ENCODE measurements at regions not wholly inside any gene's neighbourhood (a gene's known extent, or its start where the extent isn't known, plus 50 kb on each side); places are given as distances from the start of the nearest gene placed in this dataset.
"Not testable (repeated sequence)": the region's sequence is repeated elsewhere in the genome, so short reads cannot be mapped to it uniquely, and the experiment has no call there.

DNA sequence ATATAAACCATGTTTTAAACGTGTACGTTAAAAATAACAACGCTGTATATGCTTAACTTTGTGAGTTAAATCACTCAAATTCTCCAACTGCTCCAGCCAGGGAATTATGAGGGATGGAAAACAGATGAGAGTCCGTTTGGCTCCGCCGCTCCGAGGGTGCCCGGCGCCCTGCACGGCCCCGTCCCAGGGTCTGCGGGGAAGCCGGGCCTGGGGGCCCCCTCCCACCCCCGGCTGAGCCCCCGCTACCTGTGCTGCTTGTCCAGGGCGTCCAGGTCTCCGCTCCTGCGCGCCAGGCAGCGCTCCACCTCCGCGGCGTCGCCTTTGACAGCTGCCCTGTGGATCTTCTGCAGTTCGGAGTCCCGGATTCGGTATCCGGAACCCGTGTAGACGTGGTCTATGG, 415.5 kb downstream of the FOXD4L4 start:
- H3K56ac ChIP-seq (ENCODE audit: insufficient read length, low read depth, low read length); DNase-seq; H2AFZ ChIP-seq (ENCODE audit: low read length); H3K4me3 Mint-ChIP-seq; H3K23me2 ChIP-seq (ENCODE audit: insufficient read length, low read depth, low read length, poor library complexity, severe bottlenecking); H3K4me2 ChIP-seq (ENCODE audit: insufficient read depth, insufficient read length, low read length); H4K5ac ChIP-seq (ENCODE audit: insufficient read length, low read depth, low read length); H2BK12ac ChIP-seq (ENCODE audit: insufficient read length, low read depth, low read length); H3K79me1 ChIP-seq (ENCODE audit: insufficient read depth, low read depth, low read length, poor library complexity, severe bottlenecking); H4K91ac ChIP-seq (ENCODE audit: insufficient read length, low read depth, low read length); H3K27ac Mint-ChIP-seq; H2BK5ac ChIP-seq (ENCODE audit: insufficient read length, low read length); H3K36me3 Mint-ChIP-seq (ENCODE audit: insufficient read depth in 1 of 3, low read depth in 3 of 3); H3K9me3 ChIP-seq (ENCODE audit: control insufficient read depth, low read depth, low read length); H3K14ac ChIP-seq (ENCODE audit: insufficient read depth, low read length); H2AK5ac ChIP-seq (ENCODE audit: insufficient read length, low read length); H3K27me3 Mint-ChIP-seq (ENCODE audit: low read depth); H3K4me1 ChIP-seq (ENCODE audit: insufficient read depth, low read length); H3K27ac ChIP-seq (ENCODE audit: insufficient read length, low read depth, low read length); H3K23ac ChIP-seq (ENCODE audit: insufficient read length, low read depth, low read length); H3K27me3 ChIP-seq (ENCODE audit: insufficient read depth, low read length); H3K18ac ChIP-seq (ENCODE audit: insufficient read length, low read depth, low read length); H2BK20ac ChIP-seq (ENCODE audit: low read depth, low read length, poor library complexity, severe bottlenecking); H3K4me1 Mint-ChIP-seq; H2BK15ac ChIP-seq (ENCODE audit: low read depth, low read length); H4K8ac ChIP-seq (replicated peaks; ENCODE audit: insufficient read length, low read depth, low read length); H2BK120ac ChIP-seq (ENCODE audit: low read depth, low read length, poor library complexity, severe bottlenecking); H3K9ac ChIP-seq (ENCODE audit: extremely low read depth, insufficient read length, low read length); H3K9me3 Mint-ChIP-seq; H4K20me1 ChIP-seq (ENCODE audit: control insufficient read depth, insufficient read depth, insufficient read length); H3K4ac ChIP-seq (ENCODE audit: low read depth, low read length); H3K79me2 ChIP-seq (ENCODE audit: insufficient read depth, low read length); H3T11ph ChIP-seq (ENCODE audit: low read length): not testable (repeated sequence)
- WGBS (ENCODE audit: extremely low coverage, insufficient read length, low lambda C conversion rate): no CpG with 5 or more reads among the region's 30 CpGs

All from H9 (cell line).